ENCODE measurements at regions not wholly inside any gene's neighbourhood (a gene's known extent, or its start where the extent isn't known, plus 50 kb on each side); places are given as distances from the start of the nearest gene placed in this dataset.

GRCh38 chr6:156183678-156184077 lies 593.5 kb upstream of the ARID1B start:
- Histone ChIP-seq H3K9ac (ENCODE audit: low read length) (no peak overlapping the region), H3K4me2 (ENCODE audit: low read depth, low read length) (no peak overlapping the region), H2AFZ (ENCODE audit: low read length) (no peak overlapping the region), H3K79me2 (ENCODE audit: low read length) (no peaks in the 10 kb centered on the region), H4K20me1 (ENCODE audit: insufficient read depth, low read length) (no peaks in the 10 kb centered on the region), H3F3A (ENCODE audit: insufficient read depth, low read length) (no peaks in the 10 kb centered on the region), H3K9me2 (replicated peaks; ENCODE audit: insufficient read depth, low read length) (no peaks in the 10 kb centered on the region), H3K27ac (ENCODE audit: low read length) (no peak overlapping the region), H3K27me3 (replicated peaks; ENCODE audit: insufficient read depth, low read length) (no peaks in the 10 kb centered on the region), H3K36me3 (replicated peaks; ENCODE audit: insufficient read depth, low read length) (no peaks in the 10 kb centered on the region), H3K9me3 (replicated peaks; ENCODE audit: insufficient read depth, low read length) (no peaks in the 10 kb centered on the region), H3K4me1 (ENCODE audit: low read length) (no peaks in the 10 kb centered on the region), H3K4me3 (ENCODE audit: low read length) (no peak overlapping the region)
- no peak for TF ChIP-seq CTCF (IDR thresholded peaks at IDR 0.05; ENCODE audit: low read length)
- no peak for TF ChIP-seq EZH2 (optimal IDR thresholded peaks at IDR 0.05; ENCODE audit: low read depth, low read length)
- no peak for TF ChIP-seq EZH2phosphoT487 (IDR thresholded peaks at IDR 0.05; ENCODE audit: low read length)
- no peak for DNase-seq

GRCh38 chr6:156182356-156182755 lies 594.8 kb upstream of the ARID1B start:
- H2AFZ ChIP-seq (ENCODE audit: low read length), result no peak overlapping the region
- H3K9me2 ChIP-seq (replicated peaks; ENCODE audit: insufficient read depth, low read length), result no peaks in the 10 kb centered on the region
- H3K4me3 ChIP-seq (ENCODE audit: low read length), result no peak overlapping the region
- no peak overlapping the region for H3K9ac ChIP-seq (ENCODE audit: low read length)
- H3K27ac ChIP-seq (ENCODE audit: low read length), result no peak overlapping the region
- no peaks in the 10 kb centered on the region for H3K4me1 ChIP-seq (ENCODE audit: low read length)
- DNase-seq, result no peak
- H3K36me3 ChIP-seq (replicated peaks; ENCODE audit: insufficient read depth, low read length), result no peaks in the 10 kb centered on the region
- H3K79me2 ChIP-seq (ENCODE audit: low read length), result no peaks in the 10 kb centered on the region
- no peaks in the 10 kb centered on the region for H3K9me3 ChIP-seq (replicated peaks; ENCODE audit: insufficient read depth, low read length)
- no peaks in the 10 kb centered on the region for H3K27me3 ChIP-seq (replicated peaks; ENCODE audit: insufficient read depth, low read length)
- no peak overlapping the region for H3K4me2 ChIP-seq (ENCODE audit: low read depth, low read length)
- TF ChIP-seq CTCF (IDR thresholded peaks at IDR 0.05; ENCODE audit: low read length), result no peak
- TF ChIP-seq EZH2 (optimal IDR thresholded peaks at IDR 0.05; ENCODE audit: low read depth, low read length), result no peak
- TF ChIP-seq EZH2phosphoT487 (IDR thresholded peaks at IDR 0.05; ENCODE audit: low read length), result no peak
- no peaks in the 10 kb centered on the region for H3F3A ChIP-seq (ENCODE audit: insufficient read depth, low read length)
- no peaks in the 10 kb centered on the region for H4K20me1 ChIP-seq (ENCODE audit: insufficient read depth, low read length)

- no peak for TF ChIP-seq CTCF (IDR thresholded peaks at IDR 0.05; ENCODE audit: low read length)
- no peak for TF ChIP-seq EZH2phosphoT487 (IDR thresholded peaks at IDR 0.05; ENCODE audit: low read length)
- TF ChIP-seq EZH2 (optimal IDR thresholded peaks at IDR 0.05; ENCODE audit: low read depth, low read length), result no peak
- H3K27ac ChIP-seq (ENCODE audit: low read length), result no peak overlapping the region
- no peak overlapping the region for H3K9ac ChIP-seq (ENCODE audit: low read length)
- no peaks in the 10 kb centered on the region for H3K9me3 ChIP-seq (replicated peaks; ENCODE audit: insufficient read depth, low read length)
- H3K4me3 ChIP-seq (ENCODE audit: low read length), result no peak overlapping the region
- no peak overlapping the region for H2AFZ ChIP-seq (ENCODE audit: low read length)
- no peaks in the 10 kb centered on the region for H3K4me1 ChIP-seq (ENCODE audit: low read length)
- no peaks in the 10 kb centered on the region for H3K27me3 ChIP-seq (replicated peaks; ENCODE audit: insufficient read depth, low read length)
- DNase-seq, result no peak
- no peak overlapping the region for H3K4me2 ChIP-seq (ENCODE audit: low read depth, low read length)
- H4K20me1 ChIP-seq (ENCODE audit: insufficient read depth, low read length), result no peaks in the 10 kb centered on the region
- H3K79me2 ChIP-seq (ENCODE audit: low read length), result no peaks in the 10 kb centered on the region
- no peaks in the 10 kb centered on the region for H3F3A ChIP-seq (ENCODE audit: insufficient read depth, low read length)
- H3K9me2 ChIP-seq (replicated peaks; ENCODE audit: insufficient read depth, low read length), result no peaks in the 10 kb centered on the region
- no peaks in the 10 kb centered on the region for H3K36me3 ChIP-seq (replicated peaks; ENCODE audit: insufficient read depth, low read length)
Measured at GRCh38 chr6:156181506-156181905, 595.7 kb upstream of the ARID1B start.
